Esophagus muscularis mucosa (tissue), 4 donors: ENCODE measurements at regions not wholly inside any gene's neighbourhood (a gene's known extent, or its start where the extent isn't known, plus 50 kb on each side); places are given as distances from the start of the nearest gene placed in this dataset.
A peak's percentile ranks its signal among the peaks of the same experiment; 100 is the strongest.

ENCODE experiments used
- DNase-seq: peaks from one replicate; pipeline ENCODE4 v3.0.0-alpha.2; 2017; ENCODE audit errors: extremely low spot score
- H3K27ac ChIP-seq, 4 donors: fragments of 200-600 bp; sonication (generic); replicated peaks in 1 of 4; 1 replicate in 3 of 4; 2 replicates in 1 of 4; pipeline ENCODE4 v1.5.1; 2016 to 2019; ENCODE audit warnings: mild to moderate bottlenecking in 1 of 4
- H3K27me3 ChIP-seq, 4 donors: fragments of 200-600 bp; sonication (generic); one replicate each; pipeline versions ENCODE4 v1.5.1 to v1.6.0; 2016 to 2019
- H3K36me3 ChIP-seq, 4 donors: fragments of 200-600 bp; sonication (generic); one replicate each; pipeline ENCODE4 v1.5.1; 2016 to 2019
- H3K4me1 ChIP-seq, 4 donors: fragments of 200-600 bp; sonication (generic); one replicate each; pipeline ENCODE4 v1.5.1; 2016 to 2019
- H3K4me3 ChIP-seq, 4 donors: fragments of 200-600 bp; sonication (generic); 1 replicate in 2 of 4; 2 replicates in 2 of 4; pipeline ENCODE4 v1.5.1; 2016 to 2019; ENCODE audit warnings: mild to moderate bottlenecking in 4 of 4, moderate library complexity in 1 of 4
- H3K9me3 ChIP-seq, 4 donors: fragments of 200-600 bp; sonication (generic); 1 replicate in 3 of 4; 2 replicates in 1 of 4; pipeline ENCODE4 v1.5.1; 2016 to 2019
- EP300 ChIP-seq: sonication (generic); formaldehyde crosslinking; IDR thresholded peaks from one replicate; pipeline ENCODE4 v1.6.1; 2017; ENCODE audit warnings: antibody characterized with exemption
- POLR2A ChIP-seq: fragments of 450-650 bp; IDR thresholded peaks from one replicate; pipeline ENCODE4 v1.6.1; 2017; ENCODE audit warnings: antibody characterized with exemption, moderate library complexity, mild to moderate bottlenecking, low read depth
- POLR2AphosphoS5 ChIP-seq, 2 donors: sonication (generic); formaldehyde crosslinking; IDR thresholded peaks; one replicate each; pipeline ENCODE4 v1.6.1; 2017; ENCODE audit warnings: antibody characterized with exemption in 2 of 2
- WGBS: methylation state at CpG from one replicate; pipeline ENCODE4 v1.1.5; 2018; 5-methylcytosine and 5-hydroxymethylcytosine counted together
- intact Hi-C: fragments of 100-400 bp; cut with DNase I; formaldehyde crosslinking; loops from one replicate; pipeline ENCODE4 v1.15.1; 2023
- TF ChIP-seq, protein P1 (sequence below), 3 experiments: fragments of 200-600 bp in 2 of 3; fragments of 450-650 bp in 1 of 3; sonication (generic) in 2 of 3; IDR thresholded peaks; one replicate each; pipeline ENCODE4 v1.5.1; 2017 to 2019; ENCODE audit warnings: antibody characterized with exemption in 3 of 3, mild to moderate bottlenecking in 2 of 3, moderate library complexity in 1 of 3

- TF ChIP-seq POLR2AphosphoS5 (IDR thresholded peaks at IDR 0.05) (no peak), POLR2A (no peak), EP300 (no peak)
- TF ChIP-seq, protein P1, sequence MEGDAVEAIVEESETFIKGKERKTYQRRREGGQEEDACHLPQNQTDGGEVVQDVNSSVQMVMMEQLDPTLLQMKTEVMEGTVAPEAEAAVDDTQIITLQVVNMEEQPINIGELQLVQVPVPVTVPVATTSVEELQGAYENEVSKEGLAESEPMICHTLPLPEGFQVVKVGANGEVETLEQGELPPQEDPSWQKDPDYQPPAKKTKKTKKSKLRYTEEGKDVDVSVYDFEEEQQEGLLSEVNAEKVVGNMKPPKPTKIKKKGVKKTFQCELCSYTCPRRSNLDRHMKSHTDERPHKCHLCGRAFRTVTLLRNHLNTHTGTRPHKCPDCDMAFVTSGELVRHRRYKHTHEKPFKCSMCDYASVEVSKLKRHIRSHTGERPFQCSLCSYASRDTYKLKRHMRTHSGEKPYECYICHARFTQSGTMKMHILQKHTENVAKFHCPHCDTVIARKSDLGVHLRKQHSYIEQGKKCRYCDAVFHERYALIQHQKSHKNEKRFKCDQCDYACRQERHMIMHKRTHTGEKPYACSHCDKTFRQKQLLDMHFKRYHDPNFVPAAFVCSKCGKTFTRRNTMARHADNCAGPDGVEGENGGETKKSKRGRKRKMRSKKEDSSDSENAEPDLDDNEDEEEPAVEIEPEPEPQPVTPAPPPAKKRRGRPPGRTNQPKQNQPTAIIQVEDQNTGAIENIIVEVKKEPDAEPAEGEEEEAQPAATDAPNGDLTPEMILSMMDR (IDR thresholded peaks at IDR 0.05): no peak
- Histone ChIP-seq H3K27me3 (no peaks in the 10 kb centered on the region), H3K27ac (no peak overlapping the region), H3K4me1 (no peaks in the 10 kb centered on the region), H3K36me3 (no peaks in the 10 kb centered on the region), H3K9me3 (no peaks in the 10 kb centered on the region), H3K4me3 (peak overlapping the region in 1 of 4 donors; percentile 14)
- DNase-seq: no peak
- intact Hi-C loops: no loop called here
- WGBS: 49% methylated on average over 3 of the region's 3 CpGs
Observed at GRCh38 chr6:68040780-68041179, 594.3 kb upstream of the ADGRB3 start.

DNA sequence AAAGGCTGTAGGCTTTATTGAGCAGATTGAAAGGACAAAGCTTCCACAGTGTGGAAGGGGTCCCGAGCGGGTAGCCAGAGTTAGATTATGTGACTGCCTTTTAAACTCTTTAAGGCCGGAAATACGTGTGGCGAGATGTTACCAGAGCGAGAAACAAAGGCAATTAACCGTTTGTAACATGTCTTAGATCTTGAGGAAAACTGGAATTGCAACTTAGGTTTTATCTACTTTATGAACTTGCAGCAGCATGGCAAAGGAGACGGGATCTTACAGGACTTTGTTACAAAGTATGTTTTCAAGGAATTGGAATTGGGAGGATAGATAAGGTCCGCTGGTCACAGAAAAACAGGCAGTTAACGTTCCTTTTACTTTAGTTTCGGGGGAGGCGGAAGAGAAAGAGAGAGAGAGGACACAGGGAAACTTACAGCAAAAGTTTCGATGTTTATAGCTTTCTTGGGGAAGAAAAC lies 594.7 kb upstream of the ADGRB3 start:
- 61% methylated on average over 13 of the region's 13 CpGs for WGBS
- DNase-seq: no peak
- TF ChIP-seq POLR2AphosphoS5 (IDR thresholded peaks at IDR 0.05) (no peak), POLR2A (no peak), EP300 (no peak)
- TF ChIP-seq, protein P1 (IDR thresholded peaks at IDR 0.05): no peak
- intact Hi-C loops: no loop called here
- Histone ChIP-seq H3K4me1 (no peaks in the 10 kb centered on the region), H3K36me3 (no peaks in the 10 kb centered on the region), H3K4me3 (peak overlapping the region in 1 of 4 donors; percentile 14), H3K27me3 (no peaks in the 10 kb centered on the region), H3K9me3 (no peaks in the 10 kb centered on the region), H3K27ac (no peak overlapping the region)

GRCh38 chr6:68039641-68040311 lies 595.3 kb upstream of the ADGRB3 start:
- no peak overlapping the region for H3K4me3 ChIP-seq

GRCh38 chr6:68038815-68039408 lies 596.2 kb upstream of the ADGRB3 start:
- Histone ChIP-seq H3K27ac (no peak overlapping the region), H3K27me3 (no peaks in the 10 kb centered on the region), H3K9me3 (peaks cover 0 to 6% (median 0%) of the 10 kb centered on the region in 4 donors), H3K36me3 (no peaks in the 10 kb centered on the region), H3K4me1 (no peaks in the 10 kb centered on the region), H3K4me3 (no peak overlapping the region)
- intact Hi-C loops: no loop called here
- TF ChIP-seq POLR2AphosphoS5 (IDR thresholded peaks at IDR 0.05) (no peak), POLR2A (no peak), EP300 (no peak)
- TF ChIP-seq, protein P1 (IDR thresholded peaks at IDR 0.05): no peak
- WGBS: 77% methylated on average over 4 of the region's 4 CpGs
- DNase-seq: no peak

More at GRCh38 chr6:68039641-68040311, 595.3 kb upstream of the ADGRB3 start:
- Histone ChIP-seq H3K4me1 (no peaks in the 10 kb centered on the region), H3K9me3 (peaks cover 0 to 3% (median 0%) of the 10 kb centered on the region in 4 donors), H3K27ac (no peak overlapping the region), H3K36me3 (no peaks in the 10 kb centered on the region), H3K27me3 (no peaks in the 10 kb centered on the region)
- no peak for DNase-seq
- intact Hi-C loops: no loop called here
- TF ChIP-seq, protein P1 (IDR thresholded peaks at IDR 0.05): no peak
- TF ChIP-seq POLR2A: no peak
- TF ChIP-seq EP300: no peak
- no peak for TF ChIP-seq POLR2AphosphoS5 (IDR thresholded peaks at IDR 0.05)
- 39% methylated on average over 4 of the region's 5 CpGs for WGBS
